ENCODE measurements at regions not wholly inside any gene's neighbourhood (a gene's known extent, or its start where the extent isn't known, plus 50 kb on each side); places are given as distances from the start of the nearest gene placed in this dataset.

- DNase-seq (ENCODE audit: low spot score): no peak
- no peak overlapping the region for H3K4me3 ChIP-seq
- TF ChIP-seq, protein P1, sequence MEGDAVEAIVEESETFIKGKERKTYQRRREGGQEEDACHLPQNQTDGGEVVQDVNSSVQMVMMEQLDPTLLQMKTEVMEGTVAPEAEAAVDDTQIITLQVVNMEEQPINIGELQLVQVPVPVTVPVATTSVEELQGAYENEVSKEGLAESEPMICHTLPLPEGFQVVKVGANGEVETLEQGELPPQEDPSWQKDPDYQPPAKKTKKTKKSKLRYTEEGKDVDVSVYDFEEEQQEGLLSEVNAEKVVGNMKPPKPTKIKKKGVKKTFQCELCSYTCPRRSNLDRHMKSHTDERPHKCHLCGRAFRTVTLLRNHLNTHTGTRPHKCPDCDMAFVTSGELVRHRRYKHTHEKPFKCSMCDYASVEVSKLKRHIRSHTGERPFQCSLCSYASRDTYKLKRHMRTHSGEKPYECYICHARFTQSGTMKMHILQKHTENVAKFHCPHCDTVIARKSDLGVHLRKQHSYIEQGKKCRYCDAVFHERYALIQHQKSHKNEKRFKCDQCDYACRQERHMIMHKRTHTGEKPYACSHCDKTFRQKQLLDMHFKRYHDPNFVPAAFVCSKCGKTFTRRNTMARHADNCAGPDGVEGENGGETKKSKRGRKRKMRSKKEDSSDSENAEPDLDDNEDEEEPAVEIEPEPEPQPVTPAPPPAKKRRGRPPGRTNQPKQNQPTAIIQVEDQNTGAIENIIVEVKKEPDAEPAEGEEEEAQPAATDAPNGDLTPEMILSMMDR (IDR thresholded peaks at IDR 0.05): no peak
- no peaks in the 10 kb centered on the region for H3K27me3 ChIP-seq
- H3K27ac ChIP-seq: no peak overlapping the region
- peaks cover 0 to 16% of the 10 kb centered on the region in 2 donors for H3K9me3 ChIP-seq
- peaks cover 0 to 4% of the 10 kb centered on the region in 2 donors for H3K4me1 ChIP-seq
- H3K36me3 ChIP-seq: no peaks in the 10 kb centered on the region
These were observed 204.3 kb upstream of the DIO3 start for GRCh38 chr14:101357038-101357437.

DNA sequence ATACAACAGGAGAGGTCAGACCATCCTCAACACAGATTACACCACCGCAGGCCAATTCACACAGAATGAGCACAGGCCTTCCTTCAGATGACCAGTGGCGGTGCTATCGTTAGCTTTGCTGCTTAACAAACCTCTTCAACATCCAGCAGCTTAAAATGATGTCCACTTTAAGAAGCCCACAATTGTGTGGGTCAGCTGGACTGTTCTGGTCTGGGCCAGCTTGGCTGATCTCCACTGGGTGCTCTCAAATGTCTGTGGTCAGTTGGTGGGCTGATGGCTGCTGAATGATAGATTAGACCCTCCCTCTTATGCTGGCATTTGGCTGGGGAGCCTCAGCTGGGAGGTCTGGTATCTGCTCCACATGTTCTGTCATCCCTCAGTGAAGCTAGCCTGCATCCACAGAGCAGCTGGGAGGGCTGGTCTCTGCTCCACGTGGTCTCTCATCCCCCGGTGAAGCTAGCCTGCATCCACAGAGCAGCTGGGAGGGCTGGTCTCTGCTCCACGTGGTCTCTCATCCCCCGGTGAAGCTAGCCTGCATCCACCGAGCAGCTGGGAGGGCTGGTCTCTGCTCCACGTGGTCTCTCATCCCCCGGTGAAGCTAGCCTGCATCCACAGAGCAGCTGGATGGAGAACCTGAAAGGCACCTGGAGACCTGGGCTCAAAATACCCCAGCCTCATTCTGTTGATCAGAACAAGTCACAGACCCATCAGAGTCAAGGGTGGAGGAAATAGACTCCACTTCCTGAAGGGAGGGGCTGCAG is 203.6 kb upstream of the DIO3 start:
- no peaks in the 10 kb centered on the region for H3K36me3 ChIP-seq
- peaks cover 0 to 4% of the 10 kb centered on the region in 2 donors for H3K4me1 ChIP-seq
- peaks cover 0 to 16% of the 10 kb centered on the region in 2 donors for H3K9me3 ChIP-seq
- no peak overlapping the region for H3K4me3 ChIP-seq
- no peak overlapping the region for H3K27ac ChIP-seq
- no peak for DNase-seq (ENCODE audit: low spot score)
- no peaks in the 10 kb centered on the region for H3K27me3 ChIP-seq
- TF ChIP-seq, protein P1 (IDR thresholded peaks at IDR 0.05): no peak

DNA sequence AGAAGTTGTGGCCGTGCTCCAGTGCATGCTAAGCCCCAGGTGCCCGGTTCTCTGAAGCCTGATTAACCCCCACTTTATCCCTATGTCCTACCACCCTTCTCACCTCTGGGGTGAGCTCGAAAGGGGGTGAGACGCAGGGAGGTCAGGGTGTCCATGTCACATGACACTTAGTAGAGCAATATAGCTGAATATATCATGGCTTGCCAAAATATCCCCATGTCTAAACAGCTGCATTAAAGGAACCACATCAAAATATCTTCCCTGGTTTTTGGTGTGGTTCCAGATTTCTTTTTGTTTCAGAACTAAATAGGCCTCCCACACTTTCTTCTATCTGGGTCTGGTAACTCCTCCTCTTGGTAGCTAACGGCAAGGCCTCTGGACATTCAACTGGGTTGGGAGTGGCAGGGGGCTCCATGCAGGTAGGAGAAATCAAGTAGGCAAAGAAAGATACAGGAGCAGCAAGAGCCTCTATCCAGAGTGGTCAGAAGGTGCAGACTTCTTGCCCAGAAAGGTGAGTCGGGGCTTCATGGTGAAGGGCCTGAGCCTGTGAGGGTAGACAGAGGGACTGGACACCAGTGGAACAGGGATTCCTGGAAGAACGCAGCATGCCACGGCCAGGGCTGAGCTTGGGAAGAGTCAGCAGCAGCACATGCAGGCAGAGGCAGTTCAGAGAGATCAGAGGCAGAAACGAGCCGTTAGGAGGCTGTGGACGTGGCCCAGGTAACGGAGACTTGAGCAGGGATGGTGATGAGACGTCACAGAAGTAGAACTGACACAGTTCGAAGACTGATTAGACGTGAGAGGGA is 202.8 kb upstream of the DIO3 start:
- H3K4me3 ChIP-seq: no peak overlapping the region
- no peak for DNase-seq (ENCODE audit: low spot score)
- peaks cover 0 to 4% of the 10 kb centered on the region in 2 donors for H3K4me1 ChIP-seq
- H3K36me3 ChIP-seq: no peaks in the 10 kb centered on the region
- no peaks in the 10 kb centered on the region for H3K27me3 ChIP-seq
- H3K9me3 ChIP-seq: peaks cover 0 to 16% of the 10 kb centered on the region in 2 donors
- H3K27ac ChIP-seq: no peak overlapping the region
- TF ChIP-seq, protein P1 (IDR thresholded peaks at IDR 0.05): no peak

DNA sequence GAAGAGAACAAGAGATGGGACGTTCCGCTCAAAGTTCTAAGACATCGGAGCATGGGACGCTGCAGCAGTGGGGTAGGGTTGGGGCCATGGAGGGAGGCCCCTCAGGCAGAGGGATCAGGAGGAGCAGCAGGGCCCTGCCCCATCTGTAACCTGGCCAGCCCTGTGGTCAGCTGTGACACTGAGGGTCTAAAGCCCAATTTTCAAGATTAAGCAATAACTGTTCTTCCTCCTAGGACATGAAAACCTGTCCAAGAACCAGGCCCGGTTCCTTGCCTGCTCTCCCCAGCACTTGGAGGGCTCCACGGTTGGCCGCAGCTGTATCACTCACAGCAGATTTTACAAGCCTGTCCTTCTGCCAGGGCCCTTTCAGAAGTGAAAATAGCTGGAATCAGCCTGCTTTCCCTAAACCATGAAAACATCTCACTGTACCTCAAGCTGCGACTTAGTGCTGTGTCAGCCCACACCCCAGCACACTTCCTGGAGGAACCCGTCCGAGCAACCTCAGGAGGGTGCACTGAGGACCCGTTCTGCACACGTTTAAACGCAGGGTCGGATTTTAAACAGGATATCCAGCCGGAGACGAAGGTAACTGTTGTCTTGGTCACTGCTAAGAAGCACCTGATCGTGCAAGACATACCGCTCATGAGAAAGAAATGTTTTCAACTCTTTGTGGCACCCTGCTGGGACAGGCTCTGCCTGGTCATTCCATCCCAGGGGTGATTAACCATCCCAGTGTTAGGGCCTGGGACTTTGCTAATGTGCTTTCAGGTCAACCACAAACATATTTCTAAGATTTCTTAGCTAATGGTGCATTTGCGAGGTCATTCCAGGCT is 201.9 kb upstream of the DIO3 start:
- no peaks in the 10 kb centered on the region for H3K36me3 ChIP-seq
- DNase-seq (ENCODE audit: low spot score): peak; percentile 64
- peak overlapping the region; percentile 11 to 43 for H3K27ac ChIP-seq
- no peaks in the 10 kb centered on the region for H3K27me3 ChIP-seq
- peaks cover 0 to 9% of the 10 kb centered on the region in 2 donors for H3K9me3 ChIP-seq
- TF ChIP-seq, protein P1 (IDR thresholded peaks at IDR 0.05): no peak
- H3K4me3 ChIP-seq: no peak overlapping the region
- H3K4me1 ChIP-seq: peaks cover 0 to 4% of the 10 kb centered on the region in 2 donors

DNA sequence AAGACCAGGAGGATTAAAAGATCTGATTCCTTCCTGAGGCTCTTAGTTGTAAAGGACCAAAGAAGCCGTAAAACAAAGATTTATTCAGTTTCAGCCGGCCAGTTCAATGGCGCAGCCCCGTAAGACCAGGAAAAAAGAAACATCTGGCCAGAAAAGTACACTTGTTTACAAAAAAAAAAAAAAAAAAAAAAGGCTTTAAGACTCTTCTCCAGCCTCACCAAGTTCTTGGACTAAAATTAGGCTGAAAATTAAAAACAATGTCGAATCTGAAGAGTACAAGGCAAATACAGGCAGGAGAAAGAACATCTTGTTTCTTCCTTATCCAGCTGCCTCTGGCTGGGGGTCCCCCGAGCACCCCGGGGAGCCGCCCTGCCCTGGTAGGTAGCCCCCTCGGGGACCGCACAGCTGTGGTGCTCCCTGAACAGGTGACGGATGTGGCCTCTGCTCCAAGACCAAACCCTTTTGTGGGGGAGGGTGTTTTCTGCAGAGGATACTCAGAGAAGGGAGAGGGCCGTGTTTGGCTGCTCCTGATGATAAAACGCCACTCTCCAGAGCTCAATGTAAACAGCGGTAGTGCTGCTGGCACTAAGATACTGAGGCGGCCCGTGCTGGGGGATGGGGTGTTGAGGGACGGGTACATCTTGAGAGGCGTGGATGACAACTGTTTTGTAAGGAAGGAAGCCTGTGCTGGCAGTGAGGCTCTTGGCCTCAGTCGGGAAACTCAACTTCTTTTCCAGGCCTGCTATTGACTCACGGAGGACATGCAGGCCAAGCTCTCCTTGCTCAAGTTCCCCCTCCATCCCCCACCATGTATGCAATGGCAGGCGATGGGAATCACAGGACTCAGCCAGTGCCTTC is 201.0 kb upstream of the DIO3 start:
- DNase-seq (ENCODE audit: low spot score): peak; percentile 80
- H3K4me1 ChIP-seq: peaks cover 0 to 4% of the 10 kb centered on the region in 2 donors
- peak overlapping the region; percentile 11 to 43 for H3K27ac ChIP-seq

More for the DNA sequence above, 201.0 kb upstream of the DIO3 start:
- H3K9me3 ChIP-seq: peaks cover 0 to 9% of the 10 kb centered on the region in 2 donors
- TF ChIP-seq, protein P1 (IDR thresholded peaks at IDR 0.05): no peak
- no peaks in the 10 kb centered on the region for H3K27me3 ChIP-seq
- H3K36me3 ChIP-seq: no peaks in the 10 kb centered on the region
- no peak overlapping the region for H3K4me3 ChIP-seq

Measured in right atrium auricular region (tissue), 2 donors.